ENCODE measurements at regions not wholly inside any gene's neighbourhood (a gene's known extent, or its start where the extent isn't known, plus 50 kb on each side); places are given as distances from the start of the nearest gene placed in this dataset.

DNA sequence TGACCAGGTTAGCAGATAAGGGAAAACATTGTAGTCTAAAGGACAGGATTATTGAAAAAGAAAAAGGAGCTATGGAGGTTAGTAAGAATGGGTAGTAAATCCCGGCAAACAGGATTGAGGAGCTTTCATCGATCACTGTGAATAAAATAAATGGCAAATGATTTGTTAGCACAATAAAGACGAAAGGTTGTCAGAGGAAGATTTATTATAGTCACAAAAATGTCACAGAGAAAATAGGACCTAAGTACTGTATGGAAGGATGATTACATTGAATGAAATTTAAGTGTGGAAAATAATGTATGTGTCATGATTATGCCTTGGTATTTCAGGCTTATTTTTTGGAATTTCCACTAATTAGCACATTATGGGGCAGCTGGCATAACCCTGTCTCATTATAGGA is 519.2 kb upstream of the SLITRK6 start:
- TF ChIP-seq, protein P1, sequence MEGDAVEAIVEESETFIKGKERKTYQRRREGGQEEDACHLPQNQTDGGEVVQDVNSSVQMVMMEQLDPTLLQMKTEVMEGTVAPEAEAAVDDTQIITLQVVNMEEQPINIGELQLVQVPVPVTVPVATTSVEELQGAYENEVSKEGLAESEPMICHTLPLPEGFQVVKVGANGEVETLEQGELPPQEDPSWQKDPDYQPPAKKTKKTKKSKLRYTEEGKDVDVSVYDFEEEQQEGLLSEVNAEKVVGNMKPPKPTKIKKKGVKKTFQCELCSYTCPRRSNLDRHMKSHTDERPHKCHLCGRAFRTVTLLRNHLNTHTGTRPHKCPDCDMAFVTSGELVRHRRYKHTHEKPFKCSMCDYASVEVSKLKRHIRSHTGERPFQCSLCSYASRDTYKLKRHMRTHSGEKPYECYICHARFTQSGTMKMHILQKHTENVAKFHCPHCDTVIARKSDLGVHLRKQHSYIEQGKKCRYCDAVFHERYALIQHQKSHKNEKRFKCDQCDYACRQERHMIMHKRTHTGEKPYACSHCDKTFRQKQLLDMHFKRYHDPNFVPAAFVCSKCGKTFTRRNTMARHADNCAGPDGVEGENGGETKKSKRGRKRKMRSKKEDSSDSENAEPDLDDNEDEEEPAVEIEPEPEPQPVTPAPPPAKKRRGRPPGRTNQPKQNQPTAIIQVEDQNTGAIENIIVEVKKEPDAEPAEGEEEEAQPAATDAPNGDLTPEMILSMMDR (IDR thresholded peaks at IDR 0.05) = no peak
- no peak for TF ChIP-seq POLR2A (IDR thresholded peaks at IDR 0.05)

All from body of pancreas (tissue), 4 donors.